Liver (tissue), 8 donors: ENCODE measurements at regions not wholly inside any gene's neighbourhood (a gene's known extent, or its start where the extent isn't known, plus 50 kb on each side); places are given as distances from the start of the nearest gene placed in this dataset.

Experiments used
- DNase-seq: peaks from one replicate; pipeline ENCODE4 v3.0.0-alpha.2; 2017; ENCODE audit warnings: low spot score
- H3K27ac ChIP-seq, 2 donors: one replicate each; pipeline ENCODE4 v1.7.0; 2013; ENCODE audit warnings: inconsistent platforms in 2 of 2, low read length in 2 of 2, control low read depth in 1 of 2, low read depth in 1 of 2, mild to moderate bottlenecking in 1 of 2
- H3K27me3 ChIP-seq, 4 donors: one replicate each; pipeline versions ENCODE4 v1.6.1 to v1.7.0; 2013; ENCODE audit warnings: low read length in 3 of 4, inconsistent platforms in 1 of 4, mild to moderate bottlenecking in 1 of 4, moderate library complexity in 1 of 4; ENCODE audit not compliant: control insufficient read depth in 4 of 4, insufficient read depth in 4 of 4
- H3K36me3 ChIP-seq, 4 donors: one replicate each; pipeline versions ENCODE4 v1.6.1 to v1.7.0; 2013; ENCODE audit warnings: low read length in 3 of 4, mild to moderate bottlenecking in 3 of 4, low read depth in 1 of 4, moderate library complexity in 1 of 4; ENCODE audit not compliant: control insufficient read depth in 4 of 4, insufficient read depth in 3 of 4
- H3K4me1 ChIP-seq, 4 donors: one replicate each; pipeline versions ENCODE4 v1.6.1 to v1.7.0; 2013; ENCODE audit warnings: low read length in 3 of 4, mild to moderate bottlenecking in 3 of 4, moderate library complexity in 1 of 4; ENCODE audit not compliant: control insufficient read depth in 4 of 4, insufficient read depth in 4 of 4
- H3K4me3 ChIP-seq, 3 donors: one replicate each; pipeline versions ENCODE4 v1.6.1 to v1.7.0; 2013; ENCODE audit warnings: low read length in 3 of 3, control low read depth in 1 of 3, low read depth in 1 of 3, mild to moderate bottlenecking in 1 of 3
- H3K9ac ChIP-seq, 2 donors: one replicate each; pipeline ENCODE4 v1.7.0; 2013; ENCODE audit warnings: low read length in 2 of 2, mild to moderate bottlenecking in 2 of 2, moderate library complexity in 2 of 2, control low read depth in 1 of 2, low read depth in 1 of 2
- H3K9me3 ChIP-seq, 4 donors: one replicate each; pipeline versions ENCODE4 v1.6.1 to v1.7.0; 2013; ENCODE audit warnings: low read length in 3 of 4; ENCODE audit not compliant: control insufficient read depth in 4 of 4
- CTCF ChIP-seq: fragments of 150-350 bp; IDR thresholded peaks from 2 replicates; pipeline ENCODE4 v1.5.1; 2017; ENCODE audit warnings: improper control_type of control experiment, low read depth, low read length; ENCODE audit not compliant: missing input control
- HNF4G ChIP-seq: IDR thresholded peaks from 2 replicates; pipeline ENCODE4 v1.6.1; 2016; ENCODE audit warnings: antibody characterized with exemption
- RAD21 ChIP-seq, 2 donors: IDR thresholded peaks; 2 replicates each; pipeline ENCODE4 v1.6.1; 2016; ENCODE audit warnings: antibody characterized with exemption in 2 of 2, mild to moderate bottlenecking in 2 of 2
- REST ChIP-seq: IDR thresholded peaks from 2 replicates; pipeline ENCODE4 v1.6.1; 2016; ENCODE audit warnings: antibody characterized with exemption, mild to moderate bottlenecking
- YY1 ChIP-seq: IDR thresholded peaks from 2 replicates; pipeline ENCODE4 v1.6.1; 2016; ENCODE audit warnings: antibody characterized with exemption, mild to moderate bottlenecking
- ZBTB33 ChIP-seq: IDR thresholded peaks from 2 replicates; pipeline ENCODE4 v1.6.1; 2016; ENCODE audit warnings: antibody characterized with exemption
- WGBS: extraction: QIAGEN DNeasy Blood & Tissue Kit; methylation state at CpG from one replicate; pipeline ENCODE4 v1.1.7; 2013; 5-methylcytosine and 5-hydroxymethylcytosine counted together
- donor health status: healthy.
- donor health status: healthy.
- donor health status: healthy.
- donor health status: healthy.
- donor health status: healthy.

- H3K27me3 ChIP-seq = no peaks in the 10 kb centered on the region
- no peaks in the 10 kb centered on the region for H3K4me1 ChIP-seq
- no peak overlapping the region for H3K27ac ChIP-seq
- no peak overlapping the region for H3K4me3 ChIP-seq
- TF ChIP-seq REST (no peak), YY1 (no peak), CTCF (no peak), RAD21 (IDR thresholded peaks at IDR 0.05) (no peak), HNF4G (no peak)
- peaks cover 0 to 3% (median 0%) of the 10 kb centered on the region in 4 donors for H3K9me3 ChIP-seq
- no peak overlapping the region for H3K9ac ChIP-seq
- DNase-seq = no peak
- H3K36me3 ChIP-seq = no peaks in the 10 kb centered on the region
- 70% methylated on average over 1 of the region's 1 CpG for WGBS
These were observed 343.3 kb upstream of the CDH9 start for GRCh38 chr5:27381686-27382085.

- DNase-seq = no peak
- no peak overlapping the region for H3K4me3 ChIP-seq
- peaks cover 0 to 2% (median 0%) of the 10 kb centered on the region in 4 donors for H3K27me3 ChIP-seq
- 70% methylated on average over 4 of the region's 4 CpGs for WGBS
- H3K9ac ChIP-seq = no peak overlapping the region
- H3K9me3 ChIP-seq = peaks cover 0 to 3% (median 0%) of the 10 kb centered on the region in 4 donors
- H3K27ac ChIP-seq = no peak overlapping the region
- H3K36me3 ChIP-seq = no peaks in the 10 kb centered on the region
- H3K4me1 ChIP-seq = no peaks in the 10 kb centered on the region
- TF ChIP-seq YY1 (no peak), RAD21 (IDR thresholded peaks at IDR 0.05) (no peak), CTCF (no peak), ZBTB33 (no peak)
These were observed 339.2 kb upstream of the CDH9 start for GRCh38 chr5:27377626-27378025.
